ENCODE measurements at regions not wholly inside any gene's neighbourhood (a gene's known extent, or its start where the extent isn't known, plus 50 kb on each side); places are given as distances from the start of the nearest gene placed in this dataset.

- no peak for TF ChIP-seq CTCF (tag by site-specific recombination; IDR thresholded peaks at IDR 0.05)
- no peak for TF ChIP-seq ZBTB21 (tag by site-specific recombination; IDR thresholded peaks at IDR 0.05)
- no peak for TF ChIP-seq RBAK (tag by site-specific recombination; IDR thresholded peaks at IDR 0.05)
- TF ChIP-seq ZNF670 (tag by site-specific recombination; IDR thresholded peaks at IDR 0.05; ENCODE audit: low read depth), result no peak
Measured at GRCh38 chr14:56959869-56960268, 149.6 kb upstream of the OTX2 start.
